ENCODE measurements at regions not wholly inside any gene's neighbourhood (a gene's known extent, or its start where the extent isn't known, plus 50 kb on each side); places are given as distances from the start of the nearest gene placed in this dataset.

GRCh38 chr9:89958086-89958485 is 353.3 kb downstream of the GADD45G start:
- TF ChIP-seq CTCF (IDR thresholded peaks at IDR 0.05; ENCODE audit: poor library complexity, severe bottlenecking) (no peak), TAF1 (IDR thresholded peaks at IDR 0.05; ENCODE audit: low read depth) (no peak), EZH2 (IDR thresholded peaks at IDR 0.05; ENCODE audit: borderline replicate concordance, insufficient read depth, low read length, poor library complexity, severe bottlenecking) (no peak), POLR2AphosphoS5 (IDR thresholded peaks at IDR 0.05) (no peak), SMC3 (conservative IDR thresholded peaks at IDR 0.05; ENCODE audit: poor library complexity) (no peak), EP300 (conservative IDR thresholded peaks at IDR 0.05; ENCODE audit: poor library complexity, severe bottlenecking) (no peak)
